22Rv1 (cell line): ENCODE measurements at regions not wholly inside any gene's neighbourhood (a gene's known extent, or its start where the extent isn't known, plus 50 kb on each side); places are given as distances from the start of the nearest gene placed in this dataset.

ENCODE experiments used
- ZFX ChIP-seq: fragments of 450-650 bp; IDR thresholded peaks from 2 replicates; pipeline ENCODE4 v1.6.1; 2017; ENCODE audit warnings: antibody characterized with exemption, borderline replicate concordance
- TF ChIP-seq, protein P1 (sequence below): fragments of 450-650 bp; IDR thresholded peaks from 2 replicates; pipeline ENCODE4 v1.5.1; 2017; ENCODE audit warnings: mild to moderate bottlenecking

DNA sequence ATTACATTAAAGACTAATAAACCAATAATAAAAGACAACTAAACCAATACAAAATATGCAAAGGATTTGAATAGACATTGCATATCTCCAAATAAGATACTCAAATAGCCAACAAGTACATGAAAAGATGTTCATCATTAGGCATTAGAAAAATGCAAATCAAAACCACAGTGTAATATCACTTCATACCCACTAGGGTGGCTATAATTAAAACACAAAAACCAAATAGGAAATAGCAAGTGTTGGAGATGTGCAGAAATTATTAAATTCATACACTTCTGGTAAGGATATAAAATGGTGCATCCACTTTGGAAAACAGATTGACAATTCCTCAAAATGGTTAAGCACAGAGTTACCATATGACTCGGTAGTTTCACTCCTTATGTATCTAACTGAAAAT lies 860.8 kb upstream of the DIAPH2 start:
- no peak for TF ChIP-seq ZFX
- TF ChIP-seq, protein P1, sequence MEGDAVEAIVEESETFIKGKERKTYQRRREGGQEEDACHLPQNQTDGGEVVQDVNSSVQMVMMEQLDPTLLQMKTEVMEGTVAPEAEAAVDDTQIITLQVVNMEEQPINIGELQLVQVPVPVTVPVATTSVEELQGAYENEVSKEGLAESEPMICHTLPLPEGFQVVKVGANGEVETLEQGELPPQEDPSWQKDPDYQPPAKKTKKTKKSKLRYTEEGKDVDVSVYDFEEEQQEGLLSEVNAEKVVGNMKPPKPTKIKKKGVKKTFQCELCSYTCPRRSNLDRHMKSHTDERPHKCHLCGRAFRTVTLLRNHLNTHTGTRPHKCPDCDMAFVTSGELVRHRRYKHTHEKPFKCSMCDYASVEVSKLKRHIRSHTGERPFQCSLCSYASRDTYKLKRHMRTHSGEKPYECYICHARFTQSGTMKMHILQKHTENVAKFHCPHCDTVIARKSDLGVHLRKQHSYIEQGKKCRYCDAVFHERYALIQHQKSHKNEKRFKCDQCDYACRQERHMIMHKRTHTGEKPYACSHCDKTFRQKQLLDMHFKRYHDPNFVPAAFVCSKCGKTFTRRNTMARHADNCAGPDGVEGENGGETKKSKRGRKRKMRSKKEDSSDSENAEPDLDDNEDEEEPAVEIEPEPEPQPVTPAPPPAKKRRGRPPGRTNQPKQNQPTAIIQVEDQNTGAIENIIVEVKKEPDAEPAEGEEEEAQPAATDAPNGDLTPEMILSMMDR = peak; percentile 17; the same call in 1 of the 2 replicates
